Mucosa of descending colon (tissue), 3 donors: ENCODE measurements at regions not wholly inside any gene's neighbourhood (a gene's known extent, or its start where the extent isn't known, plus 50 kb on each side); places are given as distances from the start of the nearest gene placed in this dataset.

Experiments used
- ATAC-seq: fragments of 200-7000 bp; cut with Tn5 transposase; one replicate; pipeline ENCODE4 v1.9.1; 2020; ENCODE audit warnings: mild to moderate bottlenecking, moderate library complexity
- DNase-seq, 3 donors: peaks; one replicate each; pipeline ENCODE4 v3.0.0-alpha.2; 2020
- H3K36me3 ChIP-seq: fragments of 200-600 bp; one replicate; pipeline ENCODE4 v1.8.0; 2021; ENCODE audit warnings: low read depth, mild to moderate bottlenecking
- H3K4me1 ChIP-seq: fragments of 200-600 bp; one replicate; pipeline ENCODE4 v1.8.0; 2021; ENCODE audit warnings: low read depth, mild to moderate bottlenecking
- H3K4me3 ChIP-seq: fragments of 200-600 bp; one replicate; pipeline ENCODE4 v1.8.0; 2021; ENCODE audit warnings: mild to moderate bottlenecking
- H3K9me3 ChIP-seq: fragments of 200-600 bp; one replicate; pipeline ENCODE4 v1.8.0; 2021; ENCODE audit warnings: mild to moderate bottlenecking
- CTCF ChIP-seq: fragments of 200-600 bp; IDR thresholded peaks from one replicate; pipeline ENCODE4 v1.8.0; 2022; ENCODE audit warnings: antibody characterized with exemption, mild to moderate bottlenecking
- intact Hi-C, 2 donors: fragments of 100-400 bp; cut with DNase I in 1 of 2; cut with micrococcal nuclease in 1 of 2; formaldehyde crosslinking; loops; one replicate each; pipeline versions ENCODE4 v1.11.0 to v1.11.1; 2022; cut with DNase I, micrococcal nuclease
- donor health status: DM: no; HTN: no; CAD: no; lungs with moderate emphysema.
- donor health status: DM: no; HTN: no; CAD: no.
- donor health status: DM: no; HTN: yes; CAD: no.

DNA sequence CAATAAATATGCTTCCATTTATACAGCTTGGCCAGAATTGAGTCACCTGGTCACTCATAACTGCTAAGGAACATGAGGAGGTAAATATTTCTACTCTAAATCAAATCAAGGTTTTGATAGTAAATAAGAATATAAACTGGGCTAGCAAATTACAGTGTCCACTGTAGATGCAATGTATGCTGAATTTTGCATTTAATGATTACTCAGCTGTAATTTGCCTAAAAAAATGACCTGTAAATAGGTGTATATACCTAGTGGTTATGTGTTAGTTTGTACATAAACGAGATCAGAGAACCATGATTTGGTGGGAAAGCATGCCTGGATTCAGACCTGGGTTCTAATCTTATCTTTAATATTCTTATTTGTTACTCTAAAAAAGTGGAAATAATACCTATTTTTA is 76.6 kb upstream of the CNTN1 start:
- intact Hi-C loops: no loop called here
- no peak for ATAC-seq
- Histone ChIP-seq H3K4me1 (no peaks in the 10 kb centered on the region), H3K36me3 (no peaks in the 10 kb centered on the region), H3K9me3 (no peaks in the 10 kb centered on the region), H3K4me3 (no peak overlapping the region)
- no peak for TF ChIP-seq CTCF
- DNase-seq: no peak

GRCh38 chr12:40616383-40616915 is 75.8 kb upstream of the CNTN1 start:
- Histone ChIP-seq H3K9me3 (no peaks in the 10 kb centered on the region), H3K4me1 (no peaks in the 10 kb centered on the region), H3K4me3 (no peak overlapping the region), H3K36me3 (no peaks in the 10 kb centered on the region)
- ATAC-seq: no peak
- TF ChIP-seq CTCF: no peak
- no peak for DNase-seq
- intact Hi-C loops: no loop called here

DNA sequence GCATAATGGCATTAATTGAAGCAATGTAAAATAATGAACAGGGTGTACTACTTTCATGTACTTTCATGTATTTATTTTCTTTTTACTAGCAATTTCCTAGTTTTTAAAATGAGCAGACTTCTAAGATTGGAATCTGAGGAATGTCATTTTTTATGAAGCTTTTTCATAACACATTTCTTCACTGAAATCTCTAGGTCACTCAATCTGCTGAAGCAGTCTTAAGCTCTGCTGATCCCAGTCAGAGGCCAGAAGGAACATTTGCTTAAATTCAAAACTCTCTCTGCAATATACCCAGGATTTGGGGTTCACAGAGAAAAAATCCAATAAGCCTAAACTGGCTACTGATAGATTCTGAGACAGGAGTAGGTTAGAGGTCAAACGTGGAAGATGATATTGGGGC is 73.6 kb upstream of the CNTN1 start:
- Histone ChIP-seq H3K36me3 (no peaks in the 10 kb centered on the region), H3K4me1 (no peaks in the 10 kb centered on the region), H3K9me3 (no peaks in the 10 kb centered on the region), H3K4me3 (no peak overlapping the region)
- intact Hi-C loops: no loop called here
- DNase-seq (no peak), ATAC-seq (no peak)
- TF ChIP-seq CTCF: no peak

DNA sequence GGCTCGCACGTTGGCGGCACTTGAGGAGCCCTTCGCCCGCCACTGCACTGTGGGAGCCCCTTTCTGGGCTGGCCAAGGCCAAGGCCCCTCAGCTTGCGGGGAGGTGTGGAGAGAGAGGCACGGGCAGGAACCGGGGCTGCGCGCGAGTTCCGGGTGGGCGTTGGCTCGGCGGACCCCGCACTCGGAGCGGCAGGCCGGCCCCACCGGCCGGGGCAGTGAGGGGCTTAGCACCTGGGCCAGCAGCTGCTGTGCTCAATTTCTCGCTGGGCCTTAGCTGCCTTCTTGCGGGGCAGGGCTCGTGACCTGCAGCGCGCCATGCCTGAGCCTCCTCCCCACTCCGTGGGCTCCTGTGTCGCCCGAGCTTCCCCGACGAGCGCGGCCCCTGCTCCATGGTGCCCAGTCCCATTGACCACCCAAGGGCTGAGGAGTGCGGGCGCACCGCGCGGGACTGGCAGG is 71.6 kb upstream of the CNTN1 start:
- ATAC-seq: no peak

DNA sequence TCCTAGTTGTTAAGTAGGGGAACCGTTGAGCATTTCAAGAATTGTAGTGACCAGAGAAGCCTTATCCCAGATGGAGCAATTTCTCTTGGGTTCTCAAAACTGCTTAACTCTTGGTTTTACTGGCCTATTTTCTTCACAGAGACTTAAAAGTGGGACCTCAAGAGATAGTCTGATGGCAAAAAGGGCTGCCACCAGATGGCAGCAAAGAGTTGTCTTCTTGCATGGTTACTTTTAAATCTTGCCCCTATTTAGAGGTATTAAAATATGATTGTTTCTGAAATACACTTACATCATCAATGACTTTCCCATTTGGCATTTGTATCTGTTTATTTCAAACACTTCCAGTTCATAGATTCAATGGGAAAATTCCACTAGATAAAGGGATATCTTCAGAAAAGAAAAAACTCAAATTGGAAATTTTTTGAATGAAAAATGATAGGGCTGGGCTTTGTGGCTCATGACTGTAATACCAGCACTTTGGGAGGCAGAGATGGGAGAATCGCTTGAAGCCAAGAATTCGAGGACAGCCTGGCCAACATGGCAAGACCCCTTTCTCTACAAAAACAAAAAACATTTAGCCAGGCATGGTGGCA is 69.9 kb upstream of the CNTN1 start:
- H3K36me3 ChIP-seq: no peaks in the 10 kb centered on the region
- TF ChIP-seq CTCF: no peak
- ATAC-seq: no peak

More for the DNA sequence above, 71.6 kb upstream of the CNTN1 start:
- no peaks in the 10 kb centered on the region for H3K9me3 ChIP-seq
- no peak for TF ChIP-seq CTCF
- H3K36me3 ChIP-seq: no peaks in the 10 kb centered on the region
- no peaks in the 10 kb centered on the region for H3K4me1 ChIP-seq
- no peak overlapping the region for H3K4me3 ChIP-seq
- peak in 1 of 3 donors; percentile 43 for DNase-seq
- intact Hi-C loops: loop anchor here in 1 of 2 donors (5.0 kb wide), 1 partner anchor 302 kb away; no protein-coding TSS in a partner anchor

More for the DNA sequence above, 69.9 kb upstream of the CNTN1 start:
- DNase-seq: peak in 2 of 3 donors; percentile 22 to 80
- no peaks in the 10 kb centered on the region for H3K4me1 ChIP-seq
- intact Hi-C loops: loop anchor here in 1 of 2 donors (5.0 kb wide), 1 partner anchor 300 kb away; no protein-coding TSS in a partner anchor
- no peak overlapping the region for H3K4me3 ChIP-seq
- H3K9me3 ChIP-seq: no peaks in the 10 kb centered on the region
